ENCODE measurements at regions not wholly inside any gene's neighbourhood (a gene's known extent, or its start where the extent isn't known, plus 50 kb on each side); places are given as distances from the start of the nearest gene placed in this dataset.
"Not testable (repeated sequence)": the region's sequence is repeated elsewhere in the genome, so short reads cannot be mapped to it uniquely, and the experiment has no call there.

DNA sequence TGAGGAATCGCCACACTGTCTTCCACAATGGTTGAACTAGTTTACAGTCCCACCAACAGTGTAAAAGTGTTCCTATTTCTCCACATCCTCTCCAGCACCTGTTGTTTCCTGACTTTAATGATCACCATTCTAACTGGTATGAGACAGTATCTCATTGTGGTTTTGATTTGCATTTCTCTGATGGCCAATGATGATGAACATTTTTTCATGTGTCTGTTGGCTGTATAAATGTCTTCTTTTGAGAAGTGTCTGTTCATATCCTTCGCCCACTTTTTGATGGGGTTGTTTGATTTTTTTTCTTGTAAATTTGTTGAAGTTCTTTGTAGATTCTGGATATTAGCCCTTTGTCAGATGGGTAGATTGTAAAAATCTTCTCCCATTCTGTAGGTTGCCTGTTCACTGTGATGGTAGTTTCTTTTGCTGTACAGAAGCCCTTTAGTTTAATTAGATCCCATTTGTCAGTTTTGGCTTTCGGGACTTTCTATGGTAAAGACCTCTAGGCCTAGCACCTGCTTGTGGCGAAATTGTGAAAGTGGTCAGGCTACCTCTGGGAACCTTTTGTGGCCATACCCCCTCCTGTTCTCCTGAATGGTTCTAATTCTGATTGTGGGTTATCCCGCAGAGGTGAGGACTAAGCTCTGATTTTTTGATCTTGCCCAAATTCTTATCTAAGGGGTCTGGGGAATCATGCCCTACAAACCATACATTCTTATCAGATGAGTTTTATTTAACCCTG is 99.9 kb upstream of the RNU6-1 start:
- CTCF ChIA-PET; H3K9me1 ChIP-seq (replicated peaks; ENCODE audit: control insufficient read depth, extremely low read depth, insufficient read depth, low read length); H3K27me3 ChIP-seq (ENCODE audit: control insufficient read depth in 2 of 2, insufficient read depth in 2 of 2, low read length in 2 of 2); H2AFZ ChIP-seq (ENCODE audit: low read depth, low read length); BruUV-seq (replicated peaks); POLR2A ChIA-PET; H3K9ac ChIP-seq (replicated peaks; ENCODE audit: extremely low read depth, insufficient read depth, low read length); H3K79me2 ChIP-seq (ENCODE audit: control insufficient read depth, insufficient read depth, low read length); DNase-seq (ENCODE audit: low read depth, low spot score); H3K36me3 ChIP-seq (ENCODE audit: control insufficient read depth in 2 of 2, extremely low read depth in 1 of 2, insufficient read depth in 2 of 2, low read length in 2 of 2); intact Hi-C loops (cut with micrococcal nuclease); H4K20me1 ChIP-seq (replicated peaks; ENCODE audit: control insufficient read depth, extremely low read depth, insufficient read depth, low read length); H3K9me3 ChIP-seq (replicated peaks; ENCODE audit: control insufficient read depth, insufficient read depth, low read length); dilution Hi-C loops (cut with MboI; ENCODE audit: extremely low pct_ligation_motif_present, low sequenced_read_pairs); H3K4me1 ChIP-seq (ENCODE audit: control insufficient read depth, extremely low read depth, insufficient read depth, low read length); H3K27ac ChIP-seq (ENCODE audit: insufficient read depth, low read depth, low read length); H3K4me2 ChIP-seq (ENCODE audit: insufficient read depth, low read length); FAIRE-seq; H3K4me3 ChIP-seq (replicated peaks in 1 of 3; ENCODE audit: insufficient read depth in 1 of 3, low read depth in 1 of 3, low read length in 3 of 3): not testable (repeated sequence)

DNA sequence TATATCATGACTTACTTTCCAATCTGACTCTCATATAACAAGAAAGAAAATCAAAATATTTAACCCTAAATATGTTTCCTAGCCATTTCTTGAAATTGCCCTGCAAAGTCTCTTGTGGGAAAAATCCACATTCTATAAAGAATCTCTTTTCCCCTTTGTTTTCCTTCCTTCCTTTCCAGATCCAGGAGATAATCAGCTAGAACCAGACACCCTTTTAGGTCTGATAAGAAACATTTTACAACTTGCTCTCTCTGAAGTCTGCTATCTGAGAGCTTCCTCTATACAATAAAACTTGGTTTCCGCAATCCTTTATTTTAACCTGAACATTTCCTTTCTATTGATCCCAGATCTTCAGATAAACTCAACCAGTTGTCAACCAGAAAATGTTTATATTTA is 100.5 kb upstream of the RNU6-1 start:
- no peaks in the 10 kb centered on the region for H3K4me1 ChIP-seq (ENCODE audit: control insufficient read depth, extremely low read depth, insufficient read depth, low read length)
- intact Hi-C loops (cut with micrococcal nuclease) (no loop called here), dilution Hi-C loops (cut with MboI; ENCODE audit: extremely low pct_ligation_motif_present, low sequenced_read_pairs) (no loop called here)
- CTCF ChIA-PET = no interaction called here
- TF ChIP-seq MYC (IDR thresholded peaks at IDR 0.05; ENCODE audit: low read depth, low read length) (no peak), EZH2 (IDR thresholded peaks at IDR 0.05; ENCODE audit: borderline replicate concordance, low read depth, low read length, severe bottlenecking) (no peak)
- TF ChIP-seq, protein P1, sequence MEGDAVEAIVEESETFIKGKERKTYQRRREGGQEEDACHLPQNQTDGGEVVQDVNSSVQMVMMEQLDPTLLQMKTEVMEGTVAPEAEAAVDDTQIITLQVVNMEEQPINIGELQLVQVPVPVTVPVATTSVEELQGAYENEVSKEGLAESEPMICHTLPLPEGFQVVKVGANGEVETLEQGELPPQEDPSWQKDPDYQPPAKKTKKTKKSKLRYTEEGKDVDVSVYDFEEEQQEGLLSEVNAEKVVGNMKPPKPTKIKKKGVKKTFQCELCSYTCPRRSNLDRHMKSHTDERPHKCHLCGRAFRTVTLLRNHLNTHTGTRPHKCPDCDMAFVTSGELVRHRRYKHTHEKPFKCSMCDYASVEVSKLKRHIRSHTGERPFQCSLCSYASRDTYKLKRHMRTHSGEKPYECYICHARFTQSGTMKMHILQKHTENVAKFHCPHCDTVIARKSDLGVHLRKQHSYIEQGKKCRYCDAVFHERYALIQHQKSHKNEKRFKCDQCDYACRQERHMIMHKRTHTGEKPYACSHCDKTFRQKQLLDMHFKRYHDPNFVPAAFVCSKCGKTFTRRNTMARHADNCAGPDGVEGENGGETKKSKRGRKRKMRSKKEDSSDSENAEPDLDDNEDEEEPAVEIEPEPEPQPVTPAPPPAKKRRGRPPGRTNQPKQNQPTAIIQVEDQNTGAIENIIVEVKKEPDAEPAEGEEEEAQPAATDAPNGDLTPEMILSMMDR (IDR thresholded peaks at IDR 0.05; ENCODE audit: extremely low read depth in 1 of 2, insufficient read depth in 1 of 2, low read depth in 1 of 2, low read length in 2 of 2) = no peak
- TF ChIP-seq, protein P2, sequence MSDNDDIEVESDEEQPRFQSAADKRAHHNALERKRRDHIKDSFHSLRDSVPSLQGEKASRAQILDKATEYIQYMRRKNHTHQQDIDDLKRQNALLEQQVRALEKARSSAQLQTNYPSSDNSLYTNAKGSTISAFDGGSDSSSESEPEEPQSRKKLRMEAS (IDR thresholded peaks at IDR 0.05; ENCODE audit: insufficient read depth, insufficient read length) = no peak
- DNase-seq (ENCODE audit: low read depth, low spot score) (no peak), FAIRE-seq (no peak)
- H3K9me3 ChIP-seq (replicated peaks; ENCODE audit: control insufficient read depth, insufficient read depth, low read length) = no peaks in the 10 kb centered on the region
- H3K4me3 ChIP-seq (replicated peaks in 1 of 3; ENCODE audit: insufficient read depth in 1 of 3, low read depth in 1 of 3, low read length in 3 of 3) = no peak overlapping the region
- H3K79me2 ChIP-seq (ENCODE audit: control insufficient read depth, insufficient read depth, low read length) = no peaks in the 10 kb centered on the region
- BruUV-seq (replicated peaks) = no TSS peak
- POLR2A ChIA-PET = no interaction called here
- no peak overlapping the region for H3K27ac ChIP-seq (ENCODE audit: insufficient read depth, low read depth, low read length)
- no peaks in the 10 kb centered on the region for H4K20me1 ChIP-seq (replicated peaks; ENCODE audit: control insufficient read depth, extremely low read depth, insufficient read depth, low read length)
- H3K4me2 ChIP-seq (ENCODE audit: insufficient read depth, low read length) = no peak overlapping the region
- H3K36me3 ChIP-seq (ENCODE audit: control insufficient read depth in 2 of 2, extremely low read depth in 1 of 2, insufficient read depth in 2 of 2, low read length in 2 of 2) = no peaks in the 10 kb centered on the region
- no peak overlapping the region for H3K9ac ChIP-seq (replicated peaks; ENCODE audit: extremely low read depth, insufficient read depth, low read length)
- peaks cover 0 to 3% of the 10 kb centered on the region in 2 experiments for H3K27me3 ChIP-seq (ENCODE audit: control insufficient read depth in 2 of 2, insufficient read depth in 2 of 2, low read length in 2 of 2)
- no peaks in the 10 kb centered on the region for H3K9me1 ChIP-seq (replicated peaks; ENCODE audit: control insufficient read depth, extremely low read depth, insufficient read depth, low read length)
- no peak overlapping the region for H2AFZ ChIP-seq (ENCODE audit: low read depth, low read length)
